GM18505 (cell line): ENCODE measurements at regions not wholly inside any gene's neighbourhood (a gene's known extent, or its start where the extent isn't known, plus 50 kb on each side); places are given as distances from the start of the nearest gene placed in this dataset.
"Not testable (repeated sequence)": the region's sequence is repeated elsewhere in the genome, so short reads cannot be mapped to it uniquely, and the experiment has no call there.

Experiments used
- ATAC-seq: cut with Tn5 transposase; IDR thresholded peaks from one replicate; pipeline ENCODE4 v1.9.1; 2021; ENCODE audit not compliant: unreplicated experiment
- POLR2A ChIP-seq: IDR thresholded peaks from 4 replicates; pipeline ENCODE4 v1.6.1; 2011; ENCODE audit warnings: borderline replicate concordance; ENCODE audit not compliant: insufficient read depth, insufficient read length; ENCODE audit errors: extremely low read depth

GRCh38 chr3:192968901-192969300, 51.2 kb upstream of the MB21D2 start:
- ATAC-seq: not testable (repeated sequence)

GRCh38 chr3:192980632-192981031, 63.0 kb upstream of the MB21D2 start:
- no peak for TF ChIP-seq POLR2A
- ATAC-seq: no peak

GRCh38 chr3:192986379-192986778, 68.7 kb upstream of the MB21D2 start:
- ATAC-seq: no peak
- TF ChIP-seq POLR2A: no peak

GRCh38 chr3:192991356-192991755, 73.7 kb upstream of the MB21D2 start:
- ATAC-seq: no peak
- TF ChIP-seq POLR2A: no peak

- ATAC-seq: no peak
- TF ChIP-seq POLR2A: no peak
Measured at GRCh38 chr3:192992361-192992760, 74.7 kb upstream of the MB21D2 start.

GRCh38 chr3:192993411-192993810, 75.8 kb upstream of the MB21D2 start:
- no peak for ATAC-seq
- no peak for TF ChIP-seq POLR2A

- ATAC-seq: not testable (repeated sequence)
Measured at GRCh38 chr3:193001113-193001512, 83.5 kb upstream of the MB21D2 start.

- not testable (repeated sequence) for ATAC-seq
Measured at GRCh38 chr3:193003624-193004023, 86.0 kb upstream of the MB21D2 start.

- no peak for ATAC-seq
- TF ChIP-seq POLR2A: no peak
Measured at GRCh38 chr3:193008654-193009053, 91.0 kb upstream of the MB21D2 start.

- no peak for TF ChIP-seq POLR2A
- no peak for ATAC-seq
Measured at GRCh38 chr3:193010191-193010590, 92.5 kb upstream of the MB21D2 start.

GRCh38 chr3:193011958-193012357, 94.3 kb upstream of the MB21D2 start:
- no peak for TF ChIP-seq POLR2A
- no peak for ATAC-seq

- ATAC-seq: no peak
- no peak for TF ChIP-seq POLR2A
Measured at GRCh38 chr3:193014902-193015301, 97.2 kb upstream of the MB21D2 start.

GRCh38 chr3:193016437-193016901, 98.8 kb upstream of the MB21D2 start:
- TF ChIP-seq POLR2A: no peak
- no peak for ATAC-seq

GRCh38 chr3:193021506-193022010, 103.9 kb upstream of the MB21D2 start:
- no peak for TF ChIP-seq POLR2A
- ATAC-seq: no peak

- ATAC-seq: no peak
- TF ChIP-seq POLR2A: no peak
Measured at GRCh38 chr3:193023218-193023617, 105.6 kb upstream of the MB21D2 start.
